ENCODE measurements at regions not wholly inside any gene's neighbourhood (a gene's known extent, or its start where the extent isn't known, plus 50 kb on each side); places are given as distances from the start of the nearest gene placed in this dataset.

DNA sequence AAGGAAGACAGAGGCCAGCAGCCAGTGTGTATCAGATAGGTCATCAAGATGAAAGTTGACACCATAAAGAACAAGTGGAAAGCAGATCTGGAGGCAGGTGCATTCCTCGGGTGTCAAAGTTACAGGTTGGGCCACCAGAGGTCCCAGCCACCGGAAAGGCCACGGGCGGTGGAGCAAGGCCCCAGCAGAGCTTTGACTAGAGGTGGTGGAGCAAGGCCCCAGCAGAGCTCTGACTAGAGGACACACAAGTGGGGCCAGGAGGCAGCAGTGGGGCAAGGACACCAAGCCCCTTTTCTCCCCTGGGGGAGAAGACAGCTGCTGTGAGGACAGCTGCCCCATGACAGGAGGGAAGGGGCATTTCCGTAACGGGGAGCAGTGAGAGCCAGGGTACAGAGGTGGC lies 115.1 kb downstream of the GYPC start:
- DNase-seq, result no peak
- no peak overlapping the region for H3K4me3 ChIP-seq

DNA sequence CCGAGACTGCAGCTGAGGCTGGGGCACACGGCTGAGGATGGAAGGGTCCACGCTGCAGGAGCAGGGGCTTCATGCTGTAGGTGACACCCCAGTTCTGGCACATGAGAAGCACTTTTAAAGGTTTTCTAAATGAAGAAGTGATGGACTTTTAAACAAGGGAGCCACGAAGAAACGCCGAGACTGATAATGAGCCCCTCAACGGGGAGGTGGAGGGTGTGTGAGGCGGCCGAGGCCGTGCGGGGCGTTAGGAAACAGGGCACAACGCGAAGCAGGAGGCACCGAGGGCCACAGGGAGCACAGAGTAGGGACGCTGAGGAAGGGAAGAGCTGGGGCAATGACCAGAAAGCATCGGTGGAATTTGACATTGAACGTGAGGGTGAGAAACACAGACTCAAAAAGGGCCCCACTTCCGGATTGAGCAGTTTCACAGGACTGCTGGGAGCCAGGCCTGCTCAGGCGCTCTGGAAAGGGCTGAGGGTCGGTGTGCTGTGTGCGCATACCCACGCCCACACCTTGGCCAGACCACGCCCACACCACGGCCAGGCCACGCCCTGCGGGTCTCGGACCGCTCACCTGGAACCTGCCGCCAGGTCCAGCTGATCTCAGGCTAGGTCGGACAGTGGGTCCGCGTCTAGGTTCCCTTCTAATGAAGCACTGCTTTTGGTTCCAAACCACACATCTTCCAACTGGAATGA lies 115.7 kb downstream of the GYPC start:
- no peaks in the 10 kb centered on the region for H3K27me3 ChIP-seq
- TF ChIP-seq, protein P1, sequence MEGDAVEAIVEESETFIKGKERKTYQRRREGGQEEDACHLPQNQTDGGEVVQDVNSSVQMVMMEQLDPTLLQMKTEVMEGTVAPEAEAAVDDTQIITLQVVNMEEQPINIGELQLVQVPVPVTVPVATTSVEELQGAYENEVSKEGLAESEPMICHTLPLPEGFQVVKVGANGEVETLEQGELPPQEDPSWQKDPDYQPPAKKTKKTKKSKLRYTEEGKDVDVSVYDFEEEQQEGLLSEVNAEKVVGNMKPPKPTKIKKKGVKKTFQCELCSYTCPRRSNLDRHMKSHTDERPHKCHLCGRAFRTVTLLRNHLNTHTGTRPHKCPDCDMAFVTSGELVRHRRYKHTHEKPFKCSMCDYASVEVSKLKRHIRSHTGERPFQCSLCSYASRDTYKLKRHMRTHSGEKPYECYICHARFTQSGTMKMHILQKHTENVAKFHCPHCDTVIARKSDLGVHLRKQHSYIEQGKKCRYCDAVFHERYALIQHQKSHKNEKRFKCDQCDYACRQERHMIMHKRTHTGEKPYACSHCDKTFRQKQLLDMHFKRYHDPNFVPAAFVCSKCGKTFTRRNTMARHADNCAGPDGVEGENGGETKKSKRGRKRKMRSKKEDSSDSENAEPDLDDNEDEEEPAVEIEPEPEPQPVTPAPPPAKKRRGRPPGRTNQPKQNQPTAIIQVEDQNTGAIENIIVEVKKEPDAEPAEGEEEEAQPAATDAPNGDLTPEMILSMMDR (IDR thresholded peaks at IDR 0.05), result no peak
- TF ChIP-seq POLR2A (IDR thresholded peaks at IDR 0.05), result no peak
- TF ChIP-seq EP300 (IDR thresholded peaks at IDR 0.05), result no peak
- no peak for DNase-seq
- H3K4me1 ChIP-seq (ENCODE audit: insufficient read depth), result no peaks in the 10 kb centered on the region
- H3K36me3 ChIP-seq, result no peaks in the 10 kb centered on the region
- no peak overlapping the region for H3K4me3 ChIP-seq
- H3K9me3 ChIP-seq, result no peaks in the 10 kb centered on the region
- intact Hi-C loops (cut with DNase I), result loop anchor here (10.0 kb wide), 3 partner anchors 147 to 547 kb away; no protein-coding TSS in a partner anchor
- WGBS, 3 donors, result 88 to 91% (median 89%) methylated on average over 33 of the region's 33 CpGs
- no peak overlapping the region for H3K27ac ChIP-seq

More for the DNA sequence above, 115.1 kb downstream of the GYPC start:
- H3K27ac ChIP-seq, result no peak overlapping the region
- no peaks in the 10 kb centered on the region for H3K4me1 ChIP-seq (ENCODE audit: insufficient read depth)
- 87 to 90% (median 88%) methylated on average over 6 of the region's 6 CpGs for WGBS, 3 donors
- no peaks in the 10 kb centered on the region for H3K36me3 ChIP-seq
- no peaks in the 10 kb centered on the region for H3K27me3 ChIP-seq
- TF ChIP-seq, protein P1 (IDR thresholded peaks at IDR 0.05), result no peak
- TF ChIP-seq POLR2A (IDR thresholded peaks at IDR 0.05) (no peak), EP300 (IDR thresholded peaks at IDR 0.05) (no peak)
- H3K9me3 ChIP-seq, result no peaks in the 10 kb centered on the region
- intact Hi-C loops (cut with DNase I), result loop anchor here (10.0 kb wide), 3 partner anchors 146 to 546 kb away; no protein-coding TSS in a partner anchor

DNA sequence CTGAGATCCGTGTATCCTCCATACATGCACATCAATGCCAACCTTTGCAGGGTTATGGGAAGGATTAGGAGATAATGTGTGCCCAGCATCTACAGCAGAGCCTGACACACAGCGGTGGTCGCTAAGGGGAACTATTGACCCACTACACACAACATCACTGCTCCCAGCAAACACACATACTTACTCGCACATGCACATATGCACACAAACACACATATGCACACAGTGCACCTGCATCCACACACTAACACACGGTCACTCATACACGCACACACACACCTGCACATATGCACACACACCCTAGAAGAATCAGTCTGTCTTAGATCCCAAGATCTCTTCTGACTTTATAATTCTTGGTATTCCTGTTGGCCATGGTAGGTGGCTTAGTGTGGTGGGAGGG lies 118.3 kb downstream of the GYPC start:
- TF ChIP-seq POLR2A (IDR thresholded peaks at IDR 0.05), result no peak
- no peak for TF ChIP-seq EP300 (IDR thresholded peaks at IDR 0.05)
- TF ChIP-seq, protein P1 (IDR thresholded peaks at IDR 0.05), result no peak

DNA sequence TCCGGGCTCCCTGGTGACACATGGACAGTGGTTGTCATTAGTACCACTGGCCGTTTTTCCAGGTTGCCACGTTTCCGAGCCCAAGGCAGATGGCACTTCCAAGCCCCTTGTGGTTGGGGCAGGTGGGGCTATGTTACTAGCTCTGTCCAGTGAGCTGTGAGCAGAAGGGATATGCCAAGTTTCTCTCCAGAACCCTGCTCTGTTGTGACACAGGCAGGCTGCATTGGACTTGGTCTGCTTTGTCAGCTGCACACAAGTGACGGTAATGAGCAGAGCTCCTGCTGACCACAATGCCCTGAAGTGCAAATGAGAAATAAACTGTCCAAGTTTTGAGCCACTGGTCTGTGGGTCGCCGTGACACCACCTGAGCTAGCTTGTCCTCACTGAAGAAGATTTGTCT lies 118.8 kb downstream of the GYPC start:
- TF ChIP-seq, protein P1 (IDR thresholded peaks at IDR 0.05), result no peak
- no peak for TF ChIP-seq EP300 (IDR thresholded peaks at IDR 0.05)
- no peak for TF ChIP-seq POLR2A (IDR thresholded peaks at IDR 0.05)
- H3K27ac ChIP-seq, result no peak overlapping the region
- H3K4me1 ChIP-seq (ENCODE audit: insufficient read depth), result peaks cover 1% of the 10 kb centered on the region
- intact Hi-C loops (cut with DNase I), result loop anchor here (5.0 to 10.0 kb wide), 4 partner anchors 150 to 550 kb away; no protein-coding TSS in a partner anchor
- H3K27me3 ChIP-seq, result no peaks in the 10 kb centered on the region
- H3K36me3 ChIP-seq, result no peaks in the 10 kb centered on the region
- 87 to 92% (median 90%) methylated on average over 7 of the region's 7 CpGs for WGBS, 3 donors
- DNase-seq, result no peak
- H3K9me3 ChIP-seq, result no peaks in the 10 kb centered on the region
- no peak overlapping the region for H3K4me3 ChIP-seq

More for the DNA sequence above, 118.3 kb downstream of the GYPC start:
- H3K36me3 ChIP-seq, result no peaks in the 10 kb centered on the region
- peaks cover 1% of the 10 kb centered on the region for H3K4me1 ChIP-seq (ENCODE audit: insufficient read depth)
- H3K4me3 ChIP-seq, result no peak overlapping the region
- no peaks in the 10 kb centered on the region for H3K27me3 ChIP-seq
- 89 to 93% (median 92%) methylated on average over 6 of the region's 6 CpGs for WGBS, 3 donors
- DNase-seq, result no peak
- intact Hi-C loops (cut with DNase I), result loop anchor here (10.0 kb wide), 3 partner anchors 149 to 549 kb away; no protein-coding TSS in a partner anchor
- H3K9me3 ChIP-seq, result no peaks in the 10 kb centered on the region
- H3K27ac ChIP-seq, result no peak overlapping the region
